ENCODE measurements at regions not wholly inside any gene's neighbourhood (a gene's known extent, or its start where the extent isn't known, plus 50 kb on each side); places are given as distances from the start of the nearest gene placed in this dataset.
"Not testable (repeated sequence)": the region's sequence is repeated elsewhere in the genome, so short reads cannot be mapped to it uniquely, and the experiment has no call there.

DNA sequence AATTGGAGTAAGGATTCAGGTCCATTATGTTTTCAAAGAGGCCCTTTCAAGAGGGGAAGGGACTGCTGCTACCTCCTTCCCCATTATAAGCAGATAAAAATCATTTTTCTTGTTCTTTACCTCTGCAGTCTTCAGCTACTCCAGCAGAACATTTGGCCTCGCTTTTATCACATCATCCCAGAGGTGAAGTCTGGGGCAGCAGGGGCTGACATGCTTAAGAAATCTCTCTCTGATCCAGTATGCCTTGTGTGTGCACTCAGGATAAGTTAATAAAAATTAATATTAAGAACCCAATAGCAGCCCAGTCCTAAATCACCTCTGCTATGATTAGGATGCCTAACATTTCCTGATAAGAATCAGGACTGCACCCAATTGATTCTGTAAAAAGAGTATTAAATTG is 306.9 kb upstream of the NREP start:
- H3K27me3 Mint-ChIP-seq (ENCODE audit: low read depth) = peaks cover 2% of the 10 kb centered on the region
- H3K4me1 Mint-ChIP-seq (ENCODE audit: low read depth) = no peaks in the 10 kb centered on the region
- H3K4me3 Mint-ChIP-seq = no peak overlapping the region
- no peaks in the 10 kb centered on the region for H3K9me3 Mint-ChIP-seq
- DNase-seq = no peak
- H3K36me3 Mint-ChIP-seq (ENCODE audit: insufficient read depth) = no peaks in the 10 kb centered on the region
- no peak for ATAC-seq

DNA sequence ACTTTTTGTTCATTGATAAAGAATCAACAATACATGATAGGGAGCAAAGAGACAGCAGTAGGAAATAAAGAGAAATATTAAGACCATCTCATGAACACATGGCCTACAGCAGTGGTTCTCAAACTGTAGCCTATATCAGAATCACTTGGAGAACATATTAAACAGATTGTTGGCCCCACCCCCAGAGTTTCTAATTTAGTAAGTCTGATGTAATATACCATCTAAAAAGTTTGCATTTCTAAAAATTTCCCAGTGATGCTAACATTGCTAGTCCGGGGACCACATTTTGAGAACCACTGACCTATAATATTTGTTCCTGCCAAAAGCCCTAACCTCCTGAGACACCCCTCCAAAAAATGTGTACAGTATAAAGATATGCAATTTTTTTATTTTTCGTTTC is 306.2 kb upstream of the NREP start:
- Mint-ChIP-seq H3K4me3 (no peak overlapping the region), H3K9me3 (no peaks in the 10 kb centered on the region), H3K4me1 (ENCODE audit: low read depth) (no peaks in the 10 kb centered on the region), H3K27me3 (ENCODE audit: low read depth) (peaks cover 2% of the 10 kb centered on the region), H3K36me3 (ENCODE audit: insufficient read depth) (no peaks in the 10 kb centered on the region)
- ATAC-seq (no peak), DNase-seq (no peak)

DNA sequence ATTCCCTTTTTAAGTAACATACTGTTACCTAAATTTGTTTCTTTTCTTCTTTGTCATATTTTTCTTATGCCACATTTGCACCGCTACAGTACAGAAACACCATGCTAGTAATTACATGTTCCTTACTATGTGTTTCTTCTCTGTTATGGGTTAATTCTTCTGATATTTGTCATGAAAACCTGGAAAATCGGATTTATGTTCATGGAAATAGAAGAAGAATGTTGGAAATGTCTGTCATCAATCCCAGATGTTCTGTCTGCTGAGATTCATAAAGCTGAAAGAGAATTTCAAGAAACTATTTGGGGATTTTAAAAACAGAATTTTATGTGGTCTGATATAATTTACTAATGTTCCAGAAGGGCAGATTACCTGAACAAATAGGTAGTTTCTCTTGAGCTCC is 305.2 kb upstream of the NREP start:
- H3K36me3 Mint-ChIP-seq (ENCODE audit: insufficient read depth) = no peaks in the 10 kb centered on the region
- H3K9me3 Mint-ChIP-seq = no peaks in the 10 kb centered on the region
- H3K4me1 Mint-ChIP-seq (ENCODE audit: low read depth) = no peaks in the 10 kb centered on the region
- H3K27me3 Mint-ChIP-seq (ENCODE audit: low read depth) = peaks cover 2% of the 10 kb centered on the region
- ATAC-seq (no peak), DNase-seq (no peak)
- no peak overlapping the region for H3K4me3 Mint-ChIP-seq

DNA sequence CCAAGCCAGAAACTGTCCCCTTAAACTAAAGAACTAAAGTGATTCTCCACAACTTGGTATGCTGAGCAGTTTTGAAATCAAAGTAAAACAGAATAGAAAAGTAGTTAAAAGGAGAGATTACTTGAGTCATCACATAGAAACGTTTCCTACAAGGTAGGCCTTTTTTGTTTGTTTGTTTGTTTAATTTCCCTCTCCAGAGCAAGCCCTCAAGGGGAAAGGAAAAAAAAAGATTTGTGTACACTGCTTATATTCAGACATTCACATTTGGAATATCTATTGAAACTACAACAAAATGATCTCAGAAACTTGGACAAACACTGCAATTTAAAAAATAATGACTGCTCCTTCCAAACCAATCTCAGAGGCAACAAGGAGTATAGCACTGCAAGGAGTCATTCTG is 304.7 kb upstream of the NREP start:
- no peaks in the 10 kb centered on the region for H3K4me1 Mint-ChIP-seq (ENCODE audit: low read depth)
- DNase-seq = no peak
- H3K36me3 Mint-ChIP-seq (ENCODE audit: insufficient read depth) = no peaks in the 10 kb centered on the region
- H3K9me3 Mint-ChIP-seq = no peaks in the 10 kb centered on the region
- no peak overlapping the region for H3K4me3 Mint-ChIP-seq
- peaks cover 3% of the 10 kb centered on the region for H3K27me3 Mint-ChIP-seq (ENCODE audit: low read depth)
- ATAC-seq = no peak

DNA sequence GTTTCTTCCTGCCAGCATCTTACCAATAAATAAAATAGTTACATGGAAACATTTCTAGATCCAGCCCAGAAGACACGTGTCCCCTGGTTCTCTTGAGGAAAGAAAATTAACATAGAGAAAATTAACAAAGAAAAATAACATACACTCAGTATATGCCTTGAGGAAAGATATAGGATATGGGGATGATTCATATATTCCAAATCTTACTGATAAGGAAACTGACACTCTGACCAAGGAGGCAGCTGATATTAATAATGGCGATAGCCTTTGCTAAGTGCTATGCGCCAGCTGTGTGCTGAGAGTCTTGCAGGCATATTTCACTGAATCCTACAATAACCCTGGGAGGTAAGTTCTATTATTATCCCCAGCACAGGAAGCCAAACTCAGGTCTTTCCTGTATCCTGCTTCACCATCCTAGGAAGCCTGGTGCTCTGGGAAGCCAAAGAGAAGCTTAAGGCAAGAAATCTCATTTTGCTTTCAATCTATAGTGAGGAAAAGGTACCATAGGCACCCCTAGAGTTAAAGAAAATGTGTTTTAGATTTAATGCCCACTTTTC is 302.7 kb upstream of the NREP start:
- no peak overlapping the region for H3K4me3 Mint-ChIP-seq
- ATAC-seq = no peak
- H3K4me1 Mint-ChIP-seq (ENCODE audit: low read depth) = no peaks in the 10 kb centered on the region
- H3K9me3 Mint-ChIP-seq = peaks cover 7% of the 10 kb centered on the region
- H3K36me3 Mint-ChIP-seq (ENCODE audit: insufficient read depth) = no peaks in the 10 kb centered on the region
- H3K27me3 Mint-ChIP-seq (ENCODE audit: low read depth) = peaks cover 1% of the 10 kb centered on the region
- no peak for DNase-seq

DNA sequence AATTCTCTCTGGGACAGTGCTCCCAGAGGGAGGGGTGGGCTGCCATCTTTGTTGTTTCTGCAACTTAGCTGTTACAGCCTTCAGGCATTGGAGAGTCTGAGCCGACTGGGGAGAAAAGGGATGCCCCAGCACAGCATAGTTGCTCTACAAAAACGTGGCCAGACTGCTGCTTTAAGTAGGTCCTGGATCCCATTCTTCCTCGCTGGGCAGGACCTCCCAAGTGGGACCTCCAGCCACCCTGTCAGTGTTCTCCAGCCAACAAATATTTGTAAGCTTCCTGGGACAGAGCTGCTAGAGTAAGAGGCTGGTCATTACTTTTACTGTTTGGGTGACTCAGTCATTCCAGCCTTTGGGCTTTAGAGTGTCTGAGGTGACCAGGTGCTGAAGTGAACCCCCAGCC is 292.7 kb upstream of the NREP start:
- Mint-ChIP-seq H3K4me3 (no peak overlapping the region), H3K4me1 (ENCODE audit: low read depth) (no peaks in the 10 kb centered on the region), H3K36me3 (ENCODE audit: insufficient read depth) (no peaks in the 10 kb centered on the region), H3K27me3 (ENCODE audit: low read depth) (no peaks in the 10 kb centered on the region), H3K9me3 (peaks cover 13% of the 10 kb centered on the region)
- no peak for ATAC-seq
- no peak for DNase-seq

DNA sequence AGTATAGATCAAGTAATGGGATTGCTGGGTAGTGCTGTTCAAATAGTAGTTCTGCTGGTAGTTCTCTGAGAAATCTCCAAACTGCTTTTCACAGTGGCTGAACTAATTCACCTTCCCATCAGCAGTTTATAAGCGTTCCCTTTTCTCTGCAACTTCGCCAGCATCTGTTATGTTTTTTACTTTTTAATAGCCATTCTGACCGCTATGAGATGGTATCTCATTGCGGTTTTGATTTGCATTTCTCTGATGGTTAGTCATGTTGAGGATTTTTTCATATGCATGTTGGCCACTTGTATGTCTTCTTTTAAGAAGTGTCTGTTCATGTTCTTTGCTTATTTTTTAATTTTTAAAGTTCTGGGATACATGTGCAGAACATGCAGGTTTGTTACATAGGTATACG is 279.2 kb upstream of the NREP start:
- ATAC-seq (no peak), DNase-seq (no peak)
- Mint-ChIP-seq H3K9me3 (no peaks in the 10 kb centered on the region), H3K36me3 (ENCODE audit: insufficient read depth) (no peaks in the 10 kb centered on the region), H3K4me3 (no peak overlapping the region), H3K27me3 (ENCODE audit: low read depth) (no peaks in the 10 kb centered on the region), H3K4me1 (ENCODE audit: low read depth) (no peaks in the 10 kb centered on the region)

DNA sequence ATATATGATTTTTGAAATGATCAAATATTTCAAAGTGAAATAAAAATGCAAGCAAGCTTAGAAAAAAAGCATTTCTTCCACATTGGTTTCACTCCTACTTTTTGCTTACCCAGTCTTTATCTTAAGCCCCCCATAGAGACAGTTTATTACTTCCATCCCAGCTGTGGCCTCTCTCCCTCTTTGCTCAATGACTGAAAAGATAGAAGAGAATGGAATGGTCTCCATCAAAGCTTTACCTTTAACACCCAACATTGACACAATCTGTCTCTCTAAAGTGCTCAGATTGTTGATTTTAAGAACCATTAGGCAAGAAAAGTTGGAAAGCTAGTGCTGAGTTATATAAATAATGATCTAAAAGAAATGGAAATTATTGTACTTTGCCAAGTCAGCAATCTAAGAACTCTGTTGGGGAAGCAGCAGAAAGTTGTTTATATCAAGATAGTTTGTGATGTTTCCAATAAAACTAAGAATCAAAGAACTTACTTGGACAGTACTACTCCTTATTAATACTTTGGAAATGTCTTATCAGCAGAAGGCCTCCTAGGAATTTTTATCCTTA is 277.5 kb upstream of the NREP start:
- Mint-ChIP-seq H3K36me3 (ENCODE audit: insufficient read depth) (no peaks in the 10 kb centered on the region), H3K4me1 (ENCODE audit: low read depth) (no peaks in the 10 kb centered on the region), H3K27me3 (ENCODE audit: low read depth) (no peaks in the 10 kb centered on the region), H3K4me3 (no peak overlapping the region), H3K9me3 (no peaks in the 10 kb centered on the region)
- DNase-seq = no peak
- ATAC-seq = no peak

DNA sequence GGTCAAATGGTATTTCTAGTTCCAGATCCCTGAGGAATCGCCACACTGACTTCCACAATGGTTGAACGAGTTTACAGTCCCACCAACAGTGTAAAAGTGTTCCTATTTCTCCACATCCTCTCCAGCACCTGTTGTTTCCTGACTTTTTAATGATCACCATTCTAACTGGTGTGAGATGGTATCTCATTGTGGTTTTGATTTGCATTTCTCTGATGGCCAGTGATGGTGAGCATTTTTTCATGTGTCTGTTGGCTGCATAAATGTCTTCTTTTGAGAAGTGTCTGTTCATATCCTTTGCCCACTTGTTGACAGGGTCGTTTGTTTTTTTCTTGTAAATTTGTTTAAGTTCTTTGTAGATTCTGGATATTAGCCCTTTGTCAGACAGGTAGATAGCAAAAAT is 269.9 kb upstream of the NREP start:
- not testable (repeated sequence) for H3K27me3 Mint-ChIP-seq (ENCODE audit: low read depth); H3K36me3 Mint-ChIP-seq (ENCODE audit: insufficient read depth); ATAC-seq; H3K4me3 Mint-ChIP-seq; DNase-seq; H3K9me3 Mint-ChIP-seq; H3K4me1 Mint-ChIP-seq (ENCODE audit: low read depth)

DNA sequence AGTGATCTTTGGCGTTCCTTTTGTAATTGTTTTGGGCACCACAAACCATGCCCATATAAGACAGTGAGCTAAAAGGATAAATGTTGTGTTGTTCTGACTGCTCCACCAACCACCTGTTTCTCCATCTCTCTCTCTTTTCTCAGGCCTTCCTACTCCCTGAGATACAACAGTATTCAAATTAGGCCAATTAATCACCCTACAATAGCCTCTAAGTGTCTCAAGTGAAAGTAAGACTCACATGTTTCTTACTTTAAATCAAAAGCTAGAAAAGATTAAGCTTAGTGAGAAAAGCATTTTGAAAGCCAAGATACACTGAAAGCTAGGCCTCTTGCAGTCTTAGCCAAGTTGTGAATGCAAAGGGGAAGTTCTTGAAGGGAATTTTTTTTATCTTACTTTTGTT is 268.8 kb upstream of the NREP start:
- Mint-ChIP-seq H3K36me3 (ENCODE audit: insufficient read depth) (no peaks in the 10 kb centered on the region), H3K4me3 (no peak overlapping the region)
- ATAC-seq = no peak

DNA sequence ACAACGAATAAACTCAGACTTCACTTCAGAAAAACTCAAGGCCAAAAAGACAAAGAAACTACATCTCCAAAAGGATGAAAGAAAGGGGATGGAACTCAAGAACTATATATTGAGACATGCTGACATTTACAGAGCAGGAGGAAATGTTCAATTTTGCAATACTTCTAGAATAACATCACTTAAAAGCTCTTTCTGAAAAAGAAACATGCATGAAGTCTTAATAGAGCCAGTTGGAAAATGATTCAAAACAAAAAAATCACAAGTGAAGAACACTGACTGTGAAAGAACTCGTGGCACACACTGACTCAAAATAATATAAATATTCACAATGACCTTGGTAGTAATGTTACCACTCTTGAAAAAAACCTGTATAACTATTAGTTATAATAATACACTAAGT is 267.8 kb upstream of the NREP start:
- H3K27me3 Mint-ChIP-seq (ENCODE audit: low read depth) = no peaks in the 10 kb centered on the region

More for the DNA sequence above, 268.8 kb upstream of the NREP start:
- no peak for DNase-seq
- peaks cover 3% of the 10 kb centered on the region for H3K9me3 Mint-ChIP-seq
- no peaks in the 10 kb centered on the region for H3K4me1 Mint-ChIP-seq (ENCODE audit: low read depth)
- no peaks in the 10 kb centered on the region for H3K27me3 Mint-ChIP-seq (ENCODE audit: low read depth)

DNA sequence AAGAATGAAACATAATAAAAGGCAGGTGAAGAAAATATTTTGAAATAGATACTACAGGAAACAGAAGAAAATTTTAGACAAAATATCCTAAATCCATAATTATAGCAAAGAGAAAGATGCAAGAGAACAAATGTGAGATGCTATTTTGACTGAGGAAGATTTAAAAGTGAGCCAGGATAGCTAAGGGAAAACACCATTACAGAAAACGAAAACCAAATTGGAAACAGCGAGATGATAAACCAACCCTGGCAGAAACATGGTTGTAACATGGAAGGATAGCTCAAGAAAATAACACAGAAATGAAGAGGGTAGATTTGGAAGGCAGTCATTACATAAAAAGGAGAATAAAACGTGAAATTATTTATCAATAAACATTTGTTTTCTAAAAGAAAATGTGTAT is 267.2 kb upstream of the NREP start:
- no peaks in the 10 kb centered on the region for H3K36me3 Mint-ChIP-seq (ENCODE audit: insufficient read depth)
- peaks cover 3% of the 10 kb centered on the region for H3K9me3 Mint-ChIP-seq
- no peaks in the 10 kb centered on the region for H3K4me1 Mint-ChIP-seq (ENCODE audit: low read depth)
- DNase-seq = no peak
- H3K4me3 Mint-ChIP-seq = no peak overlapping the region
- ATAC-seq = no peak
- no peaks in the 10 kb centered on the region for H3K27me3 Mint-ChIP-seq (ENCODE audit: low read depth)

More for the DNA sequence above, 267.8 kb upstream of the NREP start:
- H3K9me3 Mint-ChIP-seq = peaks cover 3% of the 10 kb centered on the region
- DNase-seq (no peak), ATAC-seq (no peak)
- H3K36me3 Mint-ChIP-seq (ENCODE audit: insufficient read depth) = no peaks in the 10 kb centered on the region
- no peaks in the 10 kb centered on the region for H3K4me1 Mint-ChIP-seq (ENCODE audit: low read depth)
- H3K4me3 Mint-ChIP-seq = no peak overlapping the region

DNA sequence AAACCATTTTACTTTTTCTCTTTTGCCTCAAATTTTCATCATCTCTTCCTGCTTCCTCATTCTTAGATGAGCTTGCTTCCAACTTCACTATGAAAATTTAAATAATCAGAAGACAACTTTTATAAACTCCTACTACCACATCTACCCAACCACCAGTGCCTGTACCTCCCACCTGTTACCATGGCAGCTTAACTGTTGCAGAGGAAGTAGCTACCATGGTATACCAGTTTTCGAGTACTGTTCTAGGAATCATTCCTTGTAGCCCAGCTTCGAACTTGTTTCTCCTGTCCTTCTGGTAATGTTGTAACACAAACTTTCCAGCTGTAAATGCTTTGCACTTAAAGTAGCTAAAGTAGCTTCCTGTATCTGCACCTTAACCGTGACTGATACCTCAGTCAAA is 266.8 kb upstream of the NREP start:
- Mint-ChIP-seq H3K9me3 (peaks cover 3% of the 10 kb centered on the region), H3K4me3 (no peak overlapping the region), H3K36me3 (ENCODE audit: insufficient read depth) (no peaks in the 10 kb centered on the region), H3K27me3 (ENCODE audit: low read depth) (no peaks in the 10 kb centered on the region), H3K4me1 (ENCODE audit: low read depth) (no peaks in the 10 kb centered on the region)
- ATAC-seq (no peak), DNase-seq (no peak)

DNA sequence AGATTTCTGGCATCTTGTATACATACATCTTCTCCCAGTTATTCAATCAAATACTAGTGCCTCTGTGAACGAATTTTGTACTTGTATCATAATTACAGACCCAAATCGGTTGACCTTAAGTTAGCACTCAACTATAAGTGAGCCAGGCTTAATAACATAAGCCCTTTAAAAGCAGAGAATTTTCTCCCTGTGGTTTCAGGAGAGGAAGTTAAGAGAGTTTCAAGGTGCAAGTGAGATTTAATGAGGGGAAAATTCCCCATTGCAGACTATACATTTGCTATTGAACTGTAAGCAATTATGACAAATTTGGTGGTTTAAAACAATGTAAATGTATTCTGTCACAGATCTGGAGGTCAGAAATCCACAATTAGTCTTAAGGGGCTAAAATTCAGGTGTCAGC is 261.9 kb upstream of the NREP start:
- no peak for ATAC-seq
- Mint-ChIP-seq H3K9me3 (no peaks in the 10 kb centered on the region), H3K4me3 (no peak overlapping the region), H3K36me3 (ENCODE audit: insufficient read depth) (no peaks in the 10 kb centered on the region), H3K4me1 (ENCODE audit: low read depth) (no peaks in the 10 kb centered on the region), H3K27me3 (ENCODE audit: low read depth) (no peaks in the 10 kb centered on the region)
- no peak for DNase-seq

DNA sequence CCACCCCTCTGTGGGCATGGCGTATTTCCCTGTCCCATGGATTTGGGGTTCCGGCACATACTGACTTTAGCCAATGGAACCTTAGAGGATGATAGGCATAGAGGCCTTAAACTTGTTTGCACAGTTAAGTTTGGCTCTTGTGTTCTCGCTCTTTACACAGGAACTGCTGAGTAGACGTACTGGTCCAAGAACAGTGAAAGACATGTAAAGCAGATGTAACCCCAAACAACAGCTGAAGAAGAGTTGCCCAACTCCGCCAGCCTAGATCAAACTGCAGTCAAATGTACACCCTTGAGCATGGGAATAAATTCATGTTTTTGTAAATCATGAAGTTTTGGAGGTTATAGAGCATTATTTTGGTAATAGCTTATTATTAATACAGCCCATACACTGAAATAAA is 260.0 kb upstream of the NREP start:
- Mint-ChIP-seq H3K27me3 (ENCODE audit: low read depth) (no peaks in the 10 kb centered on the region), H3K9me3 (no peaks in the 10 kb centered on the region), H3K4me1 (ENCODE audit: low read depth) (no peaks in the 10 kb centered on the region), H3K36me3 (ENCODE audit: insufficient read depth) (no peaks in the 10 kb centered on the region), H3K4me3 (no peak overlapping the region)
- no peak for ATAC-seq
- no peak for DNase-seq

Data from activated T-cell treated with anti-CD3 and anti-CD28 coated beads, Interleukin-2, amount 50 U/mL, for 4 hours (primary cell).